HG02885 (cell line): ENCODE measurements at regions not wholly inside any gene's neighbourhood (a gene's known extent, or its start where the extent isn't known, plus 50 kb on each side); places are given as distances from the start of the nearest gene placed in this dataset.

Source experiments
- ATAC-seq: cut with Tn5 transposase; IDR thresholded peaks from one replicate; pipeline ENCODE4 v1.9.1; 2021; ENCODE audit warnings: mild to moderate bottlenecking; ENCODE audit not compliant: unreplicated experiment, poor library complexity

DNA sequence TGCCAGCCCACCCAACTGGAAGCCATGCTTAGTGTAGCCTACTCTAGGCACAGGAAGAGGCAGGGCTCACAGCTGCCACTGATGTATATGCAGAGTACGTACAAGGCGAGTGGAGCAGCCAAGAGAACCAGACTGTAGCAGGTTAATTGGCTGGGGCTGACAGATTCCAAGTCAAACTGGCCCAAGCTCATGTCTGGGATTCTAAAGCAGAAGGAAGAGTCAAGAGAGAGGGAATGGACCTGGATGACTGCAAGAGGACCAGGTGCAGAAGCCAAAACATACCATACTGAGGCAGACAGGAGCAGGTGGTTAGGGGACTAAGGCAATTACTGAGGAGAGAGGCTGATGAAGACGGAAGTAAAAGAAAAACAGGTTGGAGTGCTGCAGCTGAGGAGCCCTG lies 51.3 kb upstream of the LRRN2 start:
- no peak for ATAC-seq

DNA sequence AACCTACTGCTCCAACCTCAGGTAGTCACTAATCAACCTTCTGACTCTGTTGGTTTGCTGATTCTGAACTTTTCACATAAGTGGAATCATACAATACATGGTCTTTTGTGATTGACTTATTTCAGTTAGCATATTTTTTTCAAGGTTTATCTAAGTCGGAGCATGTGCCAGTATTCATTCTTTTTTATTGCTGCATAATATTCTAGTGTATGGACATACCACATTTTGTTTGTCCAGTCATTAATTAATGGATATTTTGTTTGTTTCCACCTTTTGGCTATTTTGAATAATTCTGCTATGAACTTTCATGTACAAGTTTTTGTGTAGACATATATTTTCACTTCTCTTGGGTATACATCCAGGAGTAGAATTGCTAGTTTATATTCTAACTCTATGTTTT lies 53.0 kb upstream of the LRRN2 start:
- no peak for ATAC-seq

DNA sequence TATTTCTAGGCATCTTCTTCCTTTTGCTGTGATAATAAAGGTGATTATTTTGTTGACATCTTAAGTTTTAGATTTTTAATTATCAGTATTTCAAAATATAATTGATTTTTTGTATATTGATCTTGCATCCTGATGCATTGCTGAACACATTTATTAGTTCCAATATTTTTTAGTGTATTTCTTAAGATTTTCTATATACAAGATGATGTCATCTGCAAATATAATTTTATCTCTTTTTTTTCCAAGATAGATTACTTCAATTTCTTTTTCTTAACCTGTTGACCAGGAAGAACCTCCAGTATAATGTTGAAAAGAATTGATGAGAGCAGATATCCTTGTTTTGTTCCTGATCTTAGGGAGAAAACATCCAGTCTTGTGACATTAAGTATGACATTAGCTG lies 54.8 kb upstream of the LRRN2 start:
- no peak for ATAC-seq

DNA sequence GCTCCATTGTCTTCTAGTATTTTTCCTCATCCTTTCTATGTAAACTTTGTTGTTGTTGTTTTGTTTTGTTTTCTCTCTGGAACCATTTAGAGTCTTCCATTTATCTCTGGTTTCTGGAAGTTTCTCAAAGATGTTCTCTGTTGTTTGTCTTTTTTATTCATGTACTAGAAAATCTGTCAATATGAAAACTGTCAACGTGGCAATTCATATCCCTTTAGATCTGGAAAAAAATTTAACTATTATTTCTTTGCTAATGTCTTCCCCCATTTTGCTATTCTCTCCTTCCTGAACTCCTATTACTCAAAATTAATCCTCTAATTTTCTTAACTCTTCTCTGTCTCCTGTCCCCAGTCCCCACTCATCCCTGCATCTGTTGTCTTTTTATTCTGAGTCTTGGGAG lies 55.9 kb upstream of the LRRN2 start:
- no peak for ATAC-seq

DNA sequence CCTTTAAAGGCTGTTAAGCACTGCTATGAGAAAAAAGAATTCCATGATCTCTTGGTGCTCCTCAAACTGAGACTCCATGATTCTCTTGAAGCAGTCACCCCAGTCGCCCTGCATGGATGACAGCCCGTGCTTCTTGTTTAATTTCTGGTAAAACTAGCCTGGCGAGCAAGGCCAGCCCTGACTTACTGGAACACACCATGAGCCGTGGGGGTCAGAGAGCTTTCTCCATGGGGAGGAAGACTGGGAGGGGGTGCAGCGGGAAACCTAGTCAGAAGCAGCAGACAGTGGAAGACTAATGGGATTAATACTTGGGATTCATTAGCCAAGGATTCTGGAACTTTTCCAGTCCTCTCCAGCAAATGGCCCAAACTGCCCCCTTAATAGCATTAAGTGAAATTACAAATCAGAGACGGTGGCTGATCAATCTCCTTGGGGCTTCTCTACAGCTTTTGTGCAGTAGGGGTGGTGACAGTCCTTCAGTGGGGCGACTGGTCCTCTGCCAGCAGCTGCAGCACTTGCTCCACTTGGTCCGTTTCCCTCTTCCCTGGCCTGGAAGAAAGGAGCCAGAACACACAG lies 57.2 kb upstream of the LRRN2 start:
- ATAC-seq: no peak

GRCh38 chr1:204744107-204744779 lies 58.7 kb upstream of the LRRN2 start:
- ATAC-seq: no peak

- ATAC-seq: no peak
Measured at GRCh38 chr1:204746838-204747442, 61.4 kb upstream of the LRRN2 start.

GRCh38 chr1:204751480-204751879 lies 65.9 kb upstream of the LRRN2 start:
- ATAC-seq: no peak

GRCh38 chr1:204751883-204752687 lies 66.5 kb upstream of the LRRN2 start:
- ATAC-seq: no peak

- no peak for ATAC-seq
Measured at GRCh38 chr1:204752688-204753040, 67.1 kb upstream of the LRRN2 start.

- no peak for ATAC-seq
Measured at GRCh38 chr1:204754821-204755220, 69.3 kb upstream of the LRRN2 start.

DNA sequence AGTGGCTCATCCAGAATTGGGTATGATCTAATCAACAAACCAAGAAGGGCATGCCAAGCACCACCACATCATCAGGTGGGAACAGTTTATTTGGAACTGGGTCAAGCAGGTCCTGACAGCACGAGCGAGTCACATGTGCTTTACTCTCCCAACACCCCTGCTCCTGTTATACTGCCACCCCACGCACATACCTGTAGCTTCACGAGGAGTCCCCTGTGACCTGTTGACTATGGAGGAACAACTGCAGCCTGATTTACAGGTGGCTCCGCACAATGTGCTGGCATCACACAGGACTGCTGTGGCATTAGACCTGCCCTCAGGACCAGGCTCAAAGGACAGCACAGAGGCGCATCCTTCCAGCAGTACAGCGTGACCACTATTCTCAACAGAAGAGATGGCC lies 70.8 kb upstream of the LRRN2 start:
- no peak for ATAC-seq

DNA sequence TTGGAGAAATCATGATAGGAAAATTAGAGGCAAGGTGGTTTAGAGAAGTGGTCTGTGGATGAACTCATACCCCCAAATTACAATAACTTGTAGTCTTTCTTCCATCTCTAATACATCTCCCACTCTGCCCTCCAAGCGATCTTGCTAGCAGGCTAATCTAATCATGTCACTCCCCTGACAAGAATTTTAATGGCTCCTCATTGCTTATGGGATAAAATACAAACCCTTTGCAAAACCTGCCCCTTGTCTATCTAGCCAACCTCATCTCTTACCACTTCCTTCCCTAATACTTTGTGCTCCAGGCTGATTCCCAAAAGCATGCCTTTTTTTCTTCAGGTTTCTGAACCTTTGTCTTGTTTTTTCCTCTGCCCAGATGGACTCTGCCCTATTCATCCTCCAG lies 71.3 kb upstream of the LRRN2 start:
- no peak for ATAC-seq

DNA sequence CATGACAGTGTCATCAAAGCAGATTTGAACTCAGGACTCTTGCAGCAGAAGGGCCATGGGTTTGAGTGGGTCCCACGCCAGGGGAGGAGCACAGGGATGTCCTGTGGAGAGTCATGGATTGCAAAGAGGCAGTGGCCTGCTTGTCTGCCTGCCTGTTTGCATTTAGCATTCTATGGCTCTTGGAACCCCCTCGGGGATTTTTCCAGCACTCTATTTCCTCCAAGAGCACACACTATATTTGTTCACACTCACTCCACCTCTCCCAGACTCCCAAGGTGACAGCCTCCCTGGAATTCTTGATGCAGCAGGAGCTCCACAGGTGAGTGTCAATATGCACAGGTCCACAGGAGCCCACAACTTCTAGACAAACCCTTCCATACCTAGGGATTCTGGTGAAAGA lies 73.1 kb upstream of the LRRN2 start:
- no peak for ATAC-seq

GRCh38 chr1:204760350-204760749 lies 74.8 kb upstream of the LRRN2 start:
- no peak for ATAC-seq

- no peak for ATAC-seq
Measured at GRCh38 chr1:204760757-204761156, 75.2 kb upstream of the LRRN2 start.

- peak; percentile 78 for ATAC-seq
Measured at GRCh38 chr1:204763773-204764427, 78.4 kb upstream of the LRRN2 start.

DNA sequence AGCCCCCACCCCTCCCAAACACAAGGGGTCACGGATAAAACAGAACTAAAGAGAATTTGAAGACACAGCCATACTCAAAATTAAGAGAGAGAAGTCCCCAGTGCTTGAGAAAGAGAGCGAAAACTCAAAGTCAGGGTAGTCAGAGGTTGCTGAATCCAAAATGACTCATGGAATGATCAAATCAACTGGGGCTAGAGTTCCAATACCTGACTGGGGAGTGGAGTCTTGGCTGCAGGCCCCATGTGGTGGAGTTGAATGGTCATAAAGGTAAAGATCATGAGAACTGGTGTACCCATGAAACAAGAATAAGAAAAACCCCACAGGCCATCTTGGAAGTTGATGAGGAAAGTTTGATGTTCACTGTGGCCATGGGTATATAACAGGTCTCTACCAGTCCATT lies 84.5 kb upstream of the LRRN2 start:
- no peak for ATAC-seq

- no peak for ATAC-seq
Measured at GRCh38 chr1:204771358-204771757, 85.8 kb upstream of the LRRN2 start.

- ATAC-seq: no peak
Measured at GRCh38 chr1:204773246-204773645, 87.7 kb upstream of the LRRN2 start.

- ATAC-seq: no peak
Measured at GRCh38 chr1:204775546-204775945, 90.0 kb upstream of the LRRN2 start.
